A549 (cell line): ENCODE measurements at regions not wholly inside any gene's neighbourhood (a gene's known extent, or its start where the extent isn't known, plus 50 kb on each side); places are given as distances from the start of the nearest gene placed in this dataset.

Source experiments
- ATAC-seq, 2 experiments: fragments of 200-7000 bp in 1 of 2; fragments of >200 bp in 1 of 2; cut with Nextera tagmentation in 1 of 2; cut with Tn5 transposase in 1 of 2; 3 replicates each; pipeline versions ENCODE4 v1.8.0 to v1.9.1; 2018 to 2020; ENCODE audit warnings: mild to moderate bottlenecking in 1 of 2, moderate library complexity in 1 of 2
- CTCF ChIA-PET: fragments of 300-600 bp; sonication (Branson Sonifier 250); formaldehyde crosslinking; extraction: SDS; loops from one replicate; lab custom pipeline; 2021; ENCODE audit warnings: antibody characterized with exemption, inconsistent platforms; lab: Yijun Ruan, JAX
- POLR2A ChIA-PET: fragments of 350-600 bp; formaldehyde crosslinking; extraction: SDS; loops from one replicate; lab custom pipeline; 2021; ENCODE audit warnings: antibody characterized with exemption, inconsistent platforms; lab: Yijun Ruan, JAX
- DNase-seq, 2 experiments: peaks; one replicate each; pipeline versions ENCODE4 v3.0.0 to v3.0.0-alpha.2; 2011 to 2016; ENCODE audit warnings: low read depth in 1 of 2, low spot score in 1 of 2
- FAIRE-seq: peaks from 2 replicates; lab custom pipeline; 2011; peaks lifted over from hg19 to GRCh38; lab: Jason Lieb, UNC
- H3K27ac ChIP-seq, 2 experiments: fragments of >200 bp; sonication (Bioruptor Twin); formaldehyde crosslinking; 3 replicates each; pipeline ENCODE4 v1.5.1; 2016 to 2017
- H3K4me1 ChIP-seq: fragments of >200 bp; sonication (Bioruptor Twin); formaldehyde crosslinking; 3 replicates; pipeline ENCODE4 v1.6.1; 2016
- H3K4me2 ChIP-seq: fragments of >200 bp; sonication (Bioruptor Twin); formaldehyde crosslinking; 3 replicates; pipeline ENCODE4 v1.6.1; 2016
- H3K4me3 ChIP-seq: fragments of >200 bp; sonication (Bioruptor Twin); formaldehyde crosslinking; 3 replicates; pipeline ENCODE4 v1.5.1; 2016
- H3K9me3 ChIP-seq: fragments of >200 bp; sonication (Bioruptor Twin); formaldehyde crosslinking; 3 replicates; pipeline ENCODE4 v1.6.1; 2016
- CHD2 ChIP-seq: fragments of 150-350 bp; IDR thresholded peaks from 2 replicates; pipeline ENCODE4 v1.6.1; 2014; ENCODE audit warnings: low read length; ENCODE audit not compliant: partially characterized antibody
- EHF ChIP-seq: fragments of 250-450 bp; sonication (Bioruptor Pico); IDR thresholded peaks from 2 replicates; pipeline ENCODE4 v1.5.0; 2020; ENCODE audit warnings: mild to moderate bottlenecking
- EHMT2 ChIP-seq: fragments of 200-600 bp; sonication (generic); IDR thresholded peaks from 2 replicates; pipeline ENCODE4 v1.6.1; 2016; ENCODE audit warnings: antibody characterized with exemption, low read depth, mild to moderate bottlenecking, moderate library complexity
- FOSB ChIP-seq: fragments of 250-450 bp; sonication (Bioruptor Pico); IDR thresholded peaks from 2 replicates; pipeline ENCODE4 v1.5.0; 2020; ENCODE audit warnings: mild to moderate bottlenecking, moderate library complexity
- FOXS1 ChIP-seq: fragments of 250-450 bp; sonication (Bioruptor Pico); IDR thresholded peaks from 2 replicates; pipeline ENCODE4 v1.5.0; 2020; ENCODE audit warnings: mild to moderate bottlenecking, moderate library complexity
- GATA3 ChIP-seq: IDR thresholded peaks from 2 replicates; pipeline ENCODE4 v1.6.1; 2012; ENCODE audit warnings: borderline replicate concordance
- HMGXB4 ChIP-seq: fragments of 250-450 bp; sonication (Bioruptor Pico); IDR thresholded peaks from 2 replicates; pipeline ENCODE4 v1.5.0; 2021; ENCODE audit warnings: mild to moderate bottlenecking, moderate library complexity, borderline replicate concordance
- JUNB ChIP-seq: fragments of >200 bp; sonication (Bioruptor Twin); formaldehyde crosslinking; IDR thresholded peaks from 2 replicates; pipeline ENCODE4 v1.6.1; 2016
- KDM1A ChIP-seq: fragments of 200-600 bp; sonication (generic); IDR thresholded peaks from 2 replicates; pipeline ENCODE4 v1.6.1; 2016; ENCODE audit warnings: low read depth, mild to moderate bottlenecking
- KDM5A ChIP-seq: fragments of 200-600 bp; sonication (generic); IDR thresholded peaks from 2 replicates; pipeline ENCODE4 v1.6.1; 2016; ENCODE audit warnings: antibody characterized with exemption, mild to moderate bottlenecking
- MAFK ChIP-seq: fragments of 450-650 bp; IDR thresholded peaks from 2 replicates; pipeline ENCODE4 v1.6.1; 2014; ENCODE audit not compliant: partially characterized antibody
- MAZ ChIP-seq: fragments of 150-350 bp; IDR thresholded peaks from 2 replicates; pipeline ENCODE4 v1.6.1; 2014; ENCODE audit warnings: antibody characterized with exemption, low read depth, low read length, borderline replicate concordance
- MYC ChIP-seq: IDR thresholded peaks from 2 replicates; pipeline ENCODE4 v1.6.1; 2012; ENCODE audit warnings: mild to moderate bottlenecking, inconsistent platforms, low read length, improper control_type of control experiment, borderline replicate concordance
- NFE2L2 ChIP-seq: fragments of 150-350 bp; conservative IDR thresholded peaks from 2 replicates; pipeline ENCODE4 v1.6.1; 2014; ENCODE audit warnings: low read length
- NPAS2 ChIP-seq: fragments of 250-450 bp; sonication (Bioruptor Pico); IDR thresholded peaks from 2 replicates; pipeline ENCODE4 v1.8.0; 2022; ENCODE audit warnings: mild to moderate bottlenecking, moderate library complexity, borderline replicate concordance
- NR3C1 ChIP-seq: fragments of >200 bp; sonication (Bioruptor Twin); formaldehyde crosslinking; IDR thresholded peaks from 3 replicates; pipeline ENCODE4 v1.6.1; 2017
- POLR2A ChIP-seq: IDR thresholded peaks from 2 replicates; pipeline ENCODE4 v1.6.1; 2012; ENCODE audit warnings: mild to moderate bottlenecking, low read length
- RARB ChIP-seq: fragments of 250-450 bp; sonication (Bioruptor Pico); IDR thresholded peaks from 2 replicates; pipeline ENCODE4 v1.8.0; 2021; ENCODE audit warnings: mild to moderate bottlenecking, moderate library complexity
- SMC3 ChIP-seq: fragments of >200 bp; sonication (Bioruptor Twin); formaldehyde crosslinking; IDR thresholded peaks from 3 replicates; pipeline ENCODE4 v1.6.1; 2018; ENCODE audit warnings: inconsistent platforms
- USF2 ChIP-seq: fragments of 450-650 bp; IDR thresholded peaks from 2 replicates; pipeline ENCODE4 v1.6.1; 2014; ENCODE audit warnings: antibody characterized with exemption
- ZNF302 ChIP-seq: fragments of 250-450 bp; sonication (Bioruptor Pico); IDR thresholded peaks from 2 replicates; pipeline ENCODE4 v1.9.0; 2021; ENCODE audit warnings: inconsistent platforms, mild to moderate bottlenecking, moderate library complexity
- WGBS: methylation state at CpG from one replicate; pipeline ENCODE4 v1.1.6; 2017; ENCODE audit errors: missing lambda C conversion rate; 5-methylcytosine and 5-hydroxymethylcytosine counted together
- TF ChIP-seq, protein P1 (sequence below): IDR thresholded peaks from 2 replicates; pipeline ENCODE4 v1.6.1; 2012
- TF ChIP-seq, protein P2 (sequence below): fragments of >200 bp; sonication (Bioruptor Twin); formaldehyde crosslinking; IDR thresholded peaks from 3 replicates; pipeline ENCODE4 v1.5.1; 2016

DNA sequence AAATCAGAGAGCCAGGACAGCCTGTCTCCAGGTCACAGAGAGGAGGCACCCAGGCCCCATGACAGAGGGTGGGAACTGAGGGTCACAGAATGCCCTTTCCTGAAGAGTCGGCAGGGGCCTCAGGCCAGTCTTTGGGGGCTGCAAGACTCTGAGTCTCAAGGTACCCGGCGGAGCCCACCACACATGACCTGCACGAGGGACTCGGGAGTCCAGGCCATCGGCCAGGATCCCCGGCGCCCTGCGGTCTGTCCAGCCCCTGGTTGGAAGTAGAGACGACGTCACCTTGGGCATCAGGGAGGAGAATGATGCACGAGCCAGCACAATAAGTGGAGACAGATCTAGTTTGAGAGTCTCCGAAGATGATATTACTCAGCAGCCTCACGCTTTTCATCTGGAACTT lies 234.7 kb upstream of the SDK2 start:
- ATAC-seq (no peak), DNase-seq (no peak), FAIRE-seq (no peak)
- ChIA-PET CTCF (interaction anchor here (0.7 kb wide), 1 partner anchor 12 kb away, joined by 3 read pairs; no protein-coding TSS in a partner anchor), POLR2A (no interaction called here)
- WGBS, result 71% methylated on average over 14 of the region's 14 CpGs
- Histone ChIP-seq H3K27ac (no peak overlapping the region), H3K9me3 (no peaks in the 10 kb centered on the region), H3K4me2 (no peak overlapping the region), H3K4me1 (peaks cover 14% of the 10 kb centered on the region), H3K4me3 (no peak overlapping the region)
- TF ChIP-seq NPAS2 (CRISPR knock-in tag) (no peak), MAZ (no peak), POLR2A (no peak), ZNF302 (CRISPR knock-in tag) (no peak), RARB (CRISPR knock-in tag) (no peak), HMGXB4 (no peak), GATA3 (no peak), USF2 (no peak), NR3C1 (no peak), NFE2L2 (no peak), MYC (no peak), JUNB (no peak), MAFK (no peak)

DNA sequence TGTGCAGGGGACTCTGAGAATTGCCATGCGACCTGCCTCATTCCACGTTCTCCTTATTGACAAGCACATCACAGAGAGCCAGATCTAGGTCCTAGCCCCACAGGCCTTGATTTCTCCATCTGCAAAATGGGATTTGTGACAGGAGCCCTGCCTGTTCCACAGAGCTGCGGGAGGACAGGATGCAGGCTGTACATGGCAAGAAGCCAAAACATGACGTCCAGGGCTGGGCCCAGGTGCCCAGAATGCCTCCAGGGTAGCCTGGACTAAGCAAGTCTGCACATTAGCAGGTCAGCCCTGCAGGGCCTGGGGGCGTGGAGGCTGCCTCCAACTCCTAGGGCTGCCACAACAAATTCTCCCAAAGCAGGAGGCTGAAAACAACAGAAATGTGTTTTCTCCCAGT lies 235.7 kb upstream of the SDK2 start:
- ATAC-seq, result no peak
- WGBS, result 32% methylated on average over 5 of the region's 5 CpGs
- CTCF ChIA-PET, result interaction anchor here (1.2 to 1.5 kb wide), 2 partner anchors 11 to 38 kb away, joined by 3 to 4 read pairs; no protein-coding TSS in a partner anchor

More for the DNA sequence above, 235.7 kb upstream of the SDK2 start:
- H3K9me3 ChIP-seq, result no peaks in the 10 kb centered on the region
- H3K4me2 ChIP-seq, result no peak overlapping the region
- H3K4me1 ChIP-seq, result peaks cover 4% of the 10 kb centered on the region; the same call in 1 of the 3 replicates
- TF ChIP-seq, protein P1, sequence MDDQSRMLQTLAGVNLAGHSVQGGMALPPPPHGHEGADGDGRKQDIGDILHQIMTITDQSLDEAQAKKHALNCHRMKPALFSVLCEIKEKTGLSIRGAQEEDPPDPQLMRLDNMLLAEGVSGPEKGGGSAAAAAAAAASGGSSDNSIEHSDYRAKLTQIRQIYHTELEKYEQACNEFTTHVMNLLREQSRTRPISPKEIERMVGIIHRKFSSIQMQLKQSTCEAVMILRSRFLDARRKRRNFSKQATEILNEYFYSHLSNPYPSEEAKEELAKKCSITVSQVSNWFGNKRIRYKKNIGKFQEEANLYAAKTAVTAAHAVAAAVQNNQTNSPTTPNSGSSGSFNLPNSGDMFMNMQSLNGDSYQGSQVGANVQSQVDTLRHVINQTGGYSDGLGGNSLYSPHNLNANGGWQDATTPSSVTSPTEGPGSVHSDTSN, result no peak
- TF ChIP-seq EHMT2, result no peak
- TF ChIP-seq POLR2A, result no peak
- no peak for TF ChIP-seq MAZ
- TF ChIP-seq SMC3, result no peak
- TF ChIP-seq FOSB (CRISPR knock-in tag), result no peak
- TF ChIP-seq, protein P2, sequence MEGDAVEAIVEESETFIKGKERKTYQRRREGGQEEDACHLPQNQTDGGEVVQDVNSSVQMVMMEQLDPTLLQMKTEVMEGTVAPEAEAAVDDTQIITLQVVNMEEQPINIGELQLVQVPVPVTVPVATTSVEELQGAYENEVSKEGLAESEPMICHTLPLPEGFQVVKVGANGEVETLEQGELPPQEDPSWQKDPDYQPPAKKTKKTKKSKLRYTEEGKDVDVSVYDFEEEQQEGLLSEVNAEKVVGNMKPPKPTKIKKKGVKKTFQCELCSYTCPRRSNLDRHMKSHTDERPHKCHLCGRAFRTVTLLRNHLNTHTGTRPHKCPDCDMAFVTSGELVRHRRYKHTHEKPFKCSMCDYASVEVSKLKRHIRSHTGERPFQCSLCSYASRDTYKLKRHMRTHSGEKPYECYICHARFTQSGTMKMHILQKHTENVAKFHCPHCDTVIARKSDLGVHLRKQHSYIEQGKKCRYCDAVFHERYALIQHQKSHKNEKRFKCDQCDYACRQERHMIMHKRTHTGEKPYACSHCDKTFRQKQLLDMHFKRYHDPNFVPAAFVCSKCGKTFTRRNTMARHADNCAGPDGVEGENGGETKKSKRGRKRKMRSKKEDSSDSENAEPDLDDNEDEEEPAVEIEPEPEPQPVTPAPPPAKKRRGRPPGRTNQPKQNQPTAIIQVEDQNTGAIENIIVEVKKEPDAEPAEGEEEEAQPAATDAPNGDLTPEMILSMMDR, result no peak
- TF ChIP-seq KDM5A, result no peak
- no peak for TF ChIP-seq CHD2
- TF ChIP-seq HMGXB4, result no peak
- no peak for TF ChIP-seq EHF (CRISPR knock-in tag)
- no peak for TF ChIP-seq FOXS1 (CRISPR knock-in tag)
- TF ChIP-seq KDM1A, result no peak
- DNase-seq (no peak), FAIRE-seq (no peak)
- H3K27ac ChIP-seq, result no peak overlapping the region
- H3K4me3 ChIP-seq, result no peak overlapping the region
- POLR2A ChIA-PET, result no interaction called here
